ENCODE measurements at regions not wholly inside any gene's neighbourhood (a gene's known extent, or its start where the extent isn't known, plus 50 kb on each side); places are given as distances from the start of the nearest gene placed in this dataset.
"Not testable (repeated sequence)": the region's sequence is repeated elsewhere in the genome, so short reads cannot be mapped to it uniquely, and the experiment has no call there.

DNA sequence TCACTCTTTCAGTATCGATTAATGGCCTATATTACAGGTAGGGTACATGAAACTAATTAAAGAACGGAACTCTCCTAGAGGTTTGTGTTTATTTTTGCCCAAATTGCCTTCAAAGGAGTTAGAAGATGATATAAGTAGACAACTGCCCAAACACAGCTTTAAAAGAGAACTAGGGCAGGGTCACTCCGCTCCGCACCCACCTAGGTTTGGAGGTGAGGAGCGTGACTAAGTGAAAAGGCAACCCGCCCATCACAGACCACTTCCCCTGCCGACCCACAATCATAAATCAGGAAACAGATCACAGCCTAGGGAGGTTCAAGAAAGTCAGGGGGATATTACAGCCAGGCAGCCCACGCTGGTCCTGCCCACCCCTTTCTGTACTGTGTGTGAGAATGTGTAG, 166.7 kb downstream of the C1D start:
- no peak for DNase-seq (ENCODE audit: low spot score)
- TF ChIP-seq CTCF (IDR thresholded peaks at IDR 0.05; ENCODE audit: extremely low read depth, missing control alignments): no peak

DNA sequence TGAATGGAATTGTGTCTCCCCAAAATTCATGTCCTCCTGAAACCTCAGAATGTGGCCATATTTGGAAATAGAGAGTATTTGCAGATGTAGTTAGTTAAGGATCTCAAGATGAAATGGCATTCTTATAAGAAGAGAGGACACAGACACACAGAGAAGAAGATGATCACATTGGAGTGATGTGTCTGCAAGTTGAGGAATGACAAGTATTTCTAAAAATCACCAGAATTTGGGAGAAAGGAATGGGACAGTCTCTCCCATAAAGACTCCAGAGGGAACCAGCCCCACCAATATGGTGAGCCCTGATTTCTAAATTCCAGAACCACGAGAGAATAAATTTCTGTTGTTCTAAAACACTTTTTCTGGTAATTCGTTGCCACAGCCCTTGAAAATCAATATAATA, 166.3 kb downstream of the C1D start:
- no peak for DNase-seq (ENCODE audit: low spot score)
- no peak for TF ChIP-seq CTCF (IDR thresholded peaks at IDR 0.05; ENCODE audit: extremely low read depth, missing control alignments)

DNA sequence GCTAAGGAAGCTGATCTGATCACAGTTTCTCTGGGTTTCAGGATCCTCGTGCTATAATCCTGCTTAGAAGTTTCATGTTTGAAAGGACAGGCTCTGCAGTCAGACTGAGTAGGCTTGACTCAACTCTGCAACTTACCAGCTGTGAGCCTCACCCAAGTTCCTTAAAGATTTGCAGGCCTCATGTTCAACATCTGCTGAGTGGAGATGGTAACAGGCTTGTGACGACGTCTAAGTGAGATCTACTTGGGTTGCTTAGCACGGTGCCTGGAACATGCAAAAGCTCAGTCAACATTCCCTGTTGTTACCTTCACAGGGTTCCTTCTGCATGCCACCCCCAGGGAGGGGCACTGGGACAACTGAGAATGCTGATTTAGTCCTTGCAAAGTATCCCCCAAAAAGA, 164.2 kb downstream of the C1D start:
- no peak for DNase-seq (ENCODE audit: low spot score)
- TF ChIP-seq CTCF (IDR thresholded peaks at IDR 0.05; ENCODE audit: extremely low read depth, missing control alignments): no peak

- TF ChIP-seq CTCF (IDR thresholded peaks at IDR 0.05; ENCODE audit: extremely low read depth, missing control alignments): no peak
- no peak for DNase-seq (ENCODE audit: low spot score)
Measured at GRCh38 chr2:67899187-67899586, 163.6 kb downstream of the C1D start.

DNA sequence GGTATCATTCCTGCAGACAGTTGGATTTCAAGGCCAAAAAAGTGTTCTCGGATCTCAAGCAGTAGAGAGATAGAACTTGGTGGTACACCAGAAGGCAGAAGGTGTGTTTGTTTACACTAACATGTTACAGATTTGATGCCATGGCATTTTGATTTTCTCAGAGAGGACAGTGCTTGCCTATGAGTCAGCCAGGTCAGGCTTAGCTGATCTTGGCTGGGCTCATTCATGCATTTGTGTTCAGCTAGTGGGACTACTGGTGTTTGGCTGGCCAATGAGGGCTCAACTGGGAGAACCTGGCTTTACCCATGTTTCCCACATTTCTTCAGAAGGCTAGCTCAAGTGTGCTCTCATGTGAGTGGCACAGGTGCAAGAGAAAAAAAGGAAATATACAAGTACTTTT, 162.0 kb downstream of the C1D start:
- no peak for DNase-seq (ENCODE audit: low spot score)
- no peak for TF ChIP-seq CTCF (IDR thresholded peaks at IDR 0.05; ENCODE audit: extremely low read depth, missing control alignments)

DNA sequence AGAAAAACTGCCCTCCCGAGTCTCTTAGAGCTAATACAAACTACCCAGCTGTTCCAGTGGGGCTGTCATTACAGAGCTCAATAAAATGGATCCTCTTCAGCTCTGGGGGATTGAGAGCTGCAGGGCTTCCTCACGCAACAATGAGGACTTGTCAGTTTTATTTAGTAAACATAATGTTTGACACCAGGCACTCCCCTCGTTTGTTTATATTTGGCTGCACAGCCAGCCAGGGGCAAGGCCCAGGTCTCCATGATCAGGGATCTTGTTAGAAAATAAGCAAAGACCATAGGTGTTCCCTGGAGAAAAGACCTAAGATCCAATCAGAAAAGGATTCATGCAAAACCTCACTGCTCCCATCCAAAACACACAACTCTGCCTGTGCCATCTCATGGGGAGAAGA, 158.2 kb downstream of the C1D start:
- TF ChIP-seq CTCF (IDR thresholded peaks at IDR 0.05; ENCODE audit: extremely low read depth, missing control alignments): no peak
- no peak for DNase-seq (ENCODE audit: low spot score)

DNA sequence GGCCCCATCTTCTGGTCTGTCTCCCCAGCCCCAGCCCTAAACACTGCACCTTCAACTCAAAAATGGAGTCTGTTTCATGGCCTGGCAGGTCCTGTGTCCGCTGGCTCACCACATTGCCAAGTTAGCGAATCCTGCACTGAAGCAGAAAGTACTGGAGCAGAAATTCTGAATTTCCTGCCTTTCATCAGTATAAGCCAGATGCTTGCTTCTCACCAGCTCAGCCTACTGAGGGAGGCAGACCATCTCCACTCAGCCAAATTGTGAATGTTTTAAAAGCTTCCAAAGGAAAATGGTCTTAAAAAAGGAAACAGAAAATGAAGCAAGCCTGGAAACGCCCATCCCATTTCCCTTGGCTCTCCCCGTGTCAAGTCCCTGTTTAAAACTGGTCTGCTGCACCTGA, 157.8 kb downstream of the C1D start:
- no peak for TF ChIP-seq CTCF (IDR thresholded peaks at IDR 0.05; ENCODE audit: extremely low read depth, missing control alignments)
- no peak for DNase-seq (ENCODE audit: low spot score)

GRCh38 chr2:67906547-67906946, 156.3 kb downstream of the C1D start:
- not testable (repeated sequence) for DNase-seq (ENCODE audit: low spot score)

Measured in GM20000 (cell line).